Testis (tissue), 2 donors: ENCODE measurements at regions not wholly inside any gene's neighbourhood (a gene's known extent, or its start where the extent isn't known, plus 50 kb on each side); places are given as distances from the start of the nearest gene placed in this dataset.

Experiments
- DNase-seq: peaks from one replicate; pipeline ENCODE4 v3.0.0-alpha.2; 2019
- H3K27ac ChIP-seq, 2 donors: fragments of 200-600 bp; sonication (generic); one replicate each; pipeline ENCODE4 v1.5.1; 2019
- H3K27me3 ChIP-seq: fragments of 200-600 bp; sonication (generic); one replicate; pipeline ENCODE4 v1.5.1; 2019
- H3K36me3 ChIP-seq: fragments of 200-600 bp; sonication (generic); one replicate; pipeline ENCODE4 v1.5.1; 2017; ENCODE audit warnings: low read depth; ENCODE audit errors: missing control alignments
- H3K4me1 ChIP-seq: fragments of 200-600 bp; sonication (generic); one replicate; pipeline ENCODE4 v1.5.1; 2019
- H3K4me3 ChIP-seq, 2 donors: fragments of 200-600 bp; sonication (generic); one replicate each; pipeline ENCODE4 v1.5.1; 2017 to 2019
- H3K9me3 ChIP-seq: fragments of 200-600 bp; sonication (generic); one replicate; pipeline ENCODE4 v1.5.1; 2017
- CTCF ChIP-seq, 3 experiments: fragments of 450-650 bp in 2 of 3; fragments of 200-600 bp in 1 of 3; sonication (generic) in 1 of 3; IDR thresholded peaks; one replicate each; pipeline ENCODE4 v1.5.1; 2016 to 2019; ENCODE audit warnings: antibody characterized with exemption in 3 of 3, mild to moderate bottlenecking in 2 of 3, moderate library complexity in 1 of 3
- POLR2A ChIP-seq: fragments of 450-650 bp; IDR thresholded peaks from one replicate; pipeline ENCODE4 v1.6.1; 2017; ENCODE audit warnings: antibody characterized with exemption, mild to moderate bottlenecking, moderate library complexity
- WGBS, 2 donors: methylation state at CpG; one replicate each; pipeline ENCODE4 v1.1.5; 2018; 5-methylcytosine and 5-hydroxymethylcytosine counted together
- intact Hi-C: fragments of 100-400 bp; cut with DNase I; formaldehyde crosslinking; loops from one replicate; pipeline ENCODE4 v1.15.1; 2023; ENCODE audit warnings: low total_unique reads
- small RNA-seq, 2 donors: library from RNA; depleted of rRNA; stranded (forward); fragments of <200 nt; gene quantifications; one replicate each; pipeline ENCODE3, GENCODE V24; 2016

DNA sequence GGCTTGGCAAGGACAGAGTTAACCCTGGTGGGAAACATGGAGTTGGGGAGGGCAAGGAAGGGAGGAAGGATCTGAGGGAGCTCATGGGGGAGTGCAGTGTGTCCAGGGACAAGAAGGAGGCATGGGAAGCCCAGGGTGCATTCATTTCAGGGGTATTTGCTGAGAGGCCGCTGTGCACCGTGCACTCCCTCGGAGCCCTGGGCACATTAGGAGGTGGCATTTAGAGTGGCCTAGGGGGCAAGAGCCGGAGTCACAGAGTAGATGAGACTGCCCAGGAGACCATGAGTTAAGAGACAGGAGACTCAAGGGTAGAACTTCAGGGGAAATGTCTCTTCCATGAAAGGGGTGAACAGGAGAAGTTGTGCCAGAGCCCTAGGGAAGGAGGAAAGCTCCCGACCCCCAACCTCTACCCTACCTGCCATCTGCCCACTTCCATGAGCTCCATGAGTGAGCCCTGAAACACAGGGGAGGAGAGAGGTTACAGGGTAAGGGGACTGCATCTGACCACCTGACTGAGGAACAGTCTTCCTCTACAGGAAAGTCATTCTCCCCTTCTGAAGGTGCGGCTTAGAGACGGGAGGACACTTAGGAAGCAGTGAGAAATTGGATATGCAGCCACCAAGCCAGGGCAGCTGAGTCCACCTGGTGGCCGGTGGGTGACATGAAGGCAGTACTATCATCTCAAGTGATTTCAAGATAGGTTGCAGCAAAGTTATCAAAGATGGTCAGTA is 58.5 kb upstream of the COPS8 start:
- H3K4me1 ChIP-seq, result no peaks in the 10 kb centered on the region
- intact Hi-C loops, result no loop called here
- peak; percentile 68 to 87 (median 83) for TF ChIP-seq CTCF (IDR thresholded peaks at IDR 0.05)
- no peak for TF ChIP-seq POLR2A
- no peak overlapping the region for H3K4me3 ChIP-seq
- WGBS, 2 donors, result 66 to 68% methylated on average over 8 of the region's 8 CpGs
- no peaks in the 10 kb centered on the region for H3K27me3 ChIP-seq
- no peak overlapping the region for H3K27ac ChIP-seq
- no peaks in the 10 kb centered on the region for H3K36me3 ChIP-seq
- peak; percentile 83 for DNase-seq
- no peaks in the 10 kb centered on the region for H3K9me3 ChIP-seq

DNA sequence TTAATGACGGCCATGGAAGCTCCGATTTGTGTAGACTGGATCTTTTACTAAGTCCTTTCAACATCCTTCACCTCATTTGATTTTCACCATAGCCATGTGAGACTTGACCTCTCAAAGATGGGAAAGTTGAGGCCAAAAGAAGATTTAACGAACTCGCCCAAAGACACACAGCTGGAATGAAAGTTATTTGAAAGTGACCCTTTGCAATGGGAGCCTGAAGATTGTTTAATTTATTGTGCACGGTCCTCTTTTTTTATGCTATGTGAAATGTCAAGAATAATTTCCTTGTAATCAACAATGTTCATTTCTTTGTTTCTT is 58.0 kb upstream of the COPS8 start:
- no peak for TF ChIP-seq POLR2A
- H3K36me3 ChIP-seq, result no peaks in the 10 kb centered on the region
- intact Hi-C loops, result no loop called here
- H3K4me1 ChIP-seq, result no peaks in the 10 kb centered on the region
- H3K4me3 ChIP-seq, result no peak overlapping the region
- 68 to 76% methylated on average over 5 of the region's 5 CpGs for WGBS, 2 donors
- H3K27ac ChIP-seq, result no peak overlapping the region
- DNase-seq, result no peak
- H3K9me3 ChIP-seq, result no peaks in the 10 kb centered on the region
- no peaks in the 10 kb centered on the region for H3K27me3 ChIP-seq

DNA sequence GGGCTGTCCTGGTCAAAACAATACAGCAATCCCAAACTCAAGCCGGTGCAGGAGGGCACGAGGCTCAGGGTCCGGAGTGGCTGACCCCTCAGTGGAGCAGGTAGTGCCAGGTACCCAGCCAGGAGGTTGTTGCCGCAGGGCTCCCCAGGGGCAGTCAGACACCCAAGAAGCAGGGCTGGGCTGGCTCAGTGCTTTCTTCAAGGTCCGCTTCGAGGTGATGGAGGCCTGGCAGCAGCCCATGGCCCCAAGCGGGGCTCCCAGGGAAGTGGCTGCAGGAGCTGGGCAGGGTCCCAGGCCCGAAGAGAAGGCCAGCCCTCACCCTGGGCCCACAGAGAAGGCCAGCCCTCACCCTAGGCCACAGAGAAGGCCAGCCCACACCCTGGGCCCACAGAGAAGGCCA is 55.3 kb upstream of the COPS8 start:
- H3K9me3 ChIP-seq, result no peaks in the 10 kb centered on the region
- WGBS, 2 donors, result 96% methylated on average over 8 of the region's 8 CpGs; no CpG with 5 or more reads in 1 of the 2 donors
- H3K4me3 ChIP-seq, result no peak overlapping the region
- H3K27ac ChIP-seq, result no peak overlapping the region
- no peaks in the 10 kb centered on the region for H3K4me1 ChIP-seq
- DNase-seq, result no peak
- no peaks in the 10 kb centered on the region for H3K27me3 ChIP-seq
- intact Hi-C loops, result no loop called here
- H3K36me3 ChIP-seq, result no peaks in the 10 kb centered on the region
- TF ChIP-seq CTCF (IDR thresholded peaks at IDR 0.05) (no peak), POLR2A (no peak)

DNA sequence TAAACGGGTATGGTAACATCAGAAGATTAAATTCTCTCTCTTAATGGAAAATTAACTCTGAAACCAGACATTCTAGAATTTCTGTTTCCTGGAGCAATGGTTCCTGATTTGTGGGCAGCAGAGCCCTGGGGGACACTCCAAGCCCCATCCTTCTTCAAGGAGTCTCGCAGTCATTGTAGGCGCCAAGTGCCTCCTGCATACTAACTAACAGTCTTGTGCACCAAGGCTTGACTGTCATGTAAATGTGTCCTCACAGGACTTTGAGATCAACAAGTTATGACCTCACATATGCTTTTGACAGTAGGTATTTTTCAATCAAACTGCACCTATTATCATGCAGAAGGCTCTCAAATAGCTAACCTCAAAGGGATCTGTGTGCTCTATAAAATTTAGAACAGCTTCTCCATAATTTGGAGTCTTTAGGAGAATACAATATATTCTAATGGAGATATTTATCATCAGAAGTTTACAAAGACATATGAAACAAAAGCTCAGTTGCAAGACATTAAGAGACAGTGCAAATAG is 52.1 kb upstream of the COPS8 start:
- no peaks in the 10 kb centered on the region for H3K36me3 ChIP-seq
- intact Hi-C loops, result no loop called here
- WGBS, 2 donors, result 87 to 96% methylated on average over 3 of the region's 3 CpGs
- no peak overlapping the region for H3K4me3 ChIP-seq
- no peak overlapping the region for H3K27ac ChIP-seq
- DNase-seq, result no peak
- TF ChIP-seq CTCF (IDR thresholded peaks at IDR 0.05) (no peak), POLR2A (no peak)
- H3K4me1 ChIP-seq, result no peaks in the 10 kb centered on the region
- H3K27me3 ChIP-seq, result no peaks in the 10 kb centered on the region
- no peaks in the 10 kb centered on the region for H3K9me3 ChIP-seq

DNA sequence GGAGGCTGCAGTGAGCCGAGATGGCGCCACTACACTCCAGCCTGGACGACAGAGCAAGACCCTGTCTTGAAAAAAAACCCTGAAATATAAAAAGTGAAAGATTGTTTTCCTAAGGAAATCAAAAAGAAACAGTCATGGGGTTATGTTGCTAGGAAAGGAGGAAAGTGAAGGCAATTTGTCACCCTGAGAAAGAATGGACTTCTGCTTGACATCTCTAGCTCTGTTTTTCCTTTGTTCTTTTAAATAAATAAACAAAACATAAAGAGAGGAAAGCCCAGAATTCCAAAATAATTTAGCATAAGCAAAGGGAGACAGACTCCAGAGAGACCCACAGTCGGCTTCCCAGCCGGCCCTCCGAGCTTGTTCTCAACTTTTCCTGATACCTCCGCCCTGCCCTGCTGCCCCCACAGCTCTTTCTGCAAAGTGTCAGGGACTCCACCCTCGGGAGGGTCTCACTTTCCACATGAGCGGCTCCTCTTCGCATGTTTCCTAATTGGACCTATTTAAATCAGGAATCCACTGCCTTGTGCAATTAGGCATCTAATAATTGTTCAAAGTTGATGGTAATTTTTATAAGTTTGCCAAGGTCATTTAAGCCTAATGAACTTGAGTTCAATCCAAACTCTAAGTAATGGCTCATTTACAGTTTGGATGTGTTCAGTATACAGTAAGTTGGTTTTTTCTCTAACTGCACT is 49.8 kb upstream of the COPS8 start:
- no peak overlapping the region for H3K27ac ChIP-seq
- peaks cover 2% of the 10 kb centered on the region for H3K4me1 ChIP-seq
- no peaks in the 10 kb centered on the region for H3K36me3 ChIP-seq
- no peaks in the 10 kb centered on the region for H3K27me3 ChIP-seq
- no peak for DNase-seq
- TF ChIP-seq CTCF (IDR thresholded peaks at IDR 0.05), result no peak
- TF ChIP-seq POLR2A, result no peak
- no peak overlapping the region for H3K4me3 ChIP-seq
- WGBS, 2 donors, result 76 to 77% methylated on average over 10 of the region's 10 CpGs
- no peaks in the 10 kb centered on the region for H3K9me3 ChIP-seq
- intact Hi-C loops, result no loop called here

Small RNA genes lying in the stretch of these regions (small RNA-seq; reads per million reads assigned to genes)
- gene RNU6-1051P, result 0 reads per million in 2 donors
